NOMO-1 treated with DMSO at 0.1 percent for 48 hours (cell line): ENCODE measurements at regions not wholly inside any gene's neighbourhood (a gene's known extent, or its start where the extent isn't known, plus 50 kb on each side); places are given as distances from the start of the nearest gene placed in this dataset.

Experiments
- DNase-seq: peaks from one replicate; lab custom pipeline; 2025; ENCODE audit not compliant: unreplicated experiment; lab: John Stamatoyannopoulos, UW

DNA sequence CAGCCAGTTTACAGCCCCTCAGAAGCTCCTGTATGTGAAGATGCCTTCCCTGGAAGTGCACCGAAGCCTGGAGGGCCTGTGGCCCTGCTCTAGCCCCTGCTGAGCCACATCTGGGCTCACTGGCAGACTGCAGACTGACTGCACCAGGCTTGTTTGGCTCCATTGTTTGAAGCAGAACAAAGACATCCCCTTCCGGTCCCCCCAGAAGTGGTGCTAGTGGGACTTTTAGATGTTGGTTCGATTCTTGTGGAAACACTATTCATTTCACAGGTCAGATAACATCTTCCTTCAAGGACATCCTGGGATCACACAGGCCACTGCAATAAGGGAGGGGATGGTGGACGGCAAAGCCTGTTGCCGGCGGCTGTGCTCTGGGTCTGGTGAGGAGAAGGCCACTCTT is 57.8 kb upstream of the CBLN2 start:
- no peak for DNase-seq

DNA sequence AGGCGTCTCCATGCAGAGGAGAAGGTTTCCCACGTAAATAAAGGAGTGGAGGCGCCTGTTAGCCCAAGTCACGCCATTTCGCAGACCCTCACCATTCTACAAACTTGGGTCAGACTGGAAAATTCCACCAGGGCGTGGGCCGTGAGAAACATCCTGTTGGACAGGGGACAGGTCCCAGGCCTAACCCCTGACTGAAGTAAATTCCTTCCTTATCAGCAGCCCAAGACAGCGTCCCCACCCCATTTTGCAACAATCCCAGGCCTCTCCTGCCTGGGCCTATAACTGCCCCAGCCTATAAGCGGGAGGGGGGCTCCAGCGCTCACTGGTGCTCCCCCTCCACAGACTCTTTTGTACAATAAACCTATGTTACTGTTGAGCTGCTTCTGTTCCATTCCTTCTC is 57.3 kb upstream of the CBLN2 start:
- no peak for DNase-seq
